NCI-H524 (cell line): ENCODE measurements at regions not wholly inside any gene's neighbourhood (a gene's known extent, or its start where the extent isn't known, plus 50 kb on each side); places are given as distances from the start of the nearest gene placed in this dataset.
"Not testable (repeated sequence)": the region's sequence is repeated elsewhere in the genome, so short reads cannot be mapped to it uniquely, and the experiment has no call there.

Experiments used
- DNase-seq, 2 experiments: peaks; one replicate each; lab custom pipeline; 2025; lab: John Stamatoyannopoulos, UW

DNA sequence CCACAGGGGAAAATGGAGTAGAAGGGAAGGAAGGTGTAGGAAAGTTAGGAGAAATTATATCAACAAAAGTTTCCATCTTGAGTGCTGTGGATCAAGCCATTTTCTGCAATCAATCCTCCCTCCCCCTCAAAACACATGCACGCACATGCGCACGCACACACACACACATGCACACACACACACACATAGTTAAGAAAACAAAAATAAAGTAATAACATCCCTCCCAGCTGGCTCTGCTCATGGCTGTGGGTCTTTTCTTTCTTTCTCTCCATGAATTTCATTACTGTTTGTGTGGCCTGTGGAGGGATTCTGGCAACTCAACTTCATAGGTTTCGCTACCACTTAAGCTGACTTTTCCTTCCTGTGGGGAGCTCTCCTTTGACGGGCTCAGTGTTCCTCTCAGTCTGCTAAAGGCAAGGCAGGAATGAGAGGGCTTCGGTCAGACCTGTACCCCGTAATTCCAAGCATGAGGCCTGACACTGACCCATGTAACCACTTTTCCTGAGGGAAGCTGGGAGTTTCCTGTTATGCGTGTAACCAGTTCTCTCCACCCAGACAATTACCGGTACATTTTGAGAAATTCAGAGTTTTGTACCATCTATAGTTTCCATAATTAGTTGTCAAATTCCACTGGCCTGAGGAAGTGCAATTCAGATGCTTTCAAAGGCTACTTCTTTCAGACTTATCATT is 79.8 kb downstream of the ZNF92 start:
- DNase-seq: no peak

- DNase-seq: no peak
Measured at GRCh38 chr7:65454469-65454868, 80.8 kb downstream of the ZNF92 start.

DNA sequence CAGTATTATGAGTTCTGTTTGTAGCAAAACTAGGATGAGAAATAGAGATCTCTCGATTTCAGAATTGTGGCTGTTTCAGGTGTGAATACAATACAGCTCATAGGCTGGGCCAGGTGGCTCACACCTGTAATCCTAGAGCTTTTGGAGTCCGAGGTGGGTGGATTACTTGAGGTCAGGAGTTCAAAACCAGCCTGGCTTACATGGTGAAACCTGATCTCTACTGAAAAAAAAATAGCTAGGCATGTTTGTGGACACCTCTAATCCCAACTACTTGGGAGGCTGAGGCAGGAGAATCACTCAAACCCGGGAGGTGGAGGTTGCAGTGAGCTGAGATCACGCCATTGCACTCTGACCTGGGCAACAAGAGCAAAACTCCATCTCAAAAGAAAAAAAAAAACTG is 81.4 kb downstream of the ZNF92 start:
- DNase-seq: not testable (repeated sequence)

DNA sequence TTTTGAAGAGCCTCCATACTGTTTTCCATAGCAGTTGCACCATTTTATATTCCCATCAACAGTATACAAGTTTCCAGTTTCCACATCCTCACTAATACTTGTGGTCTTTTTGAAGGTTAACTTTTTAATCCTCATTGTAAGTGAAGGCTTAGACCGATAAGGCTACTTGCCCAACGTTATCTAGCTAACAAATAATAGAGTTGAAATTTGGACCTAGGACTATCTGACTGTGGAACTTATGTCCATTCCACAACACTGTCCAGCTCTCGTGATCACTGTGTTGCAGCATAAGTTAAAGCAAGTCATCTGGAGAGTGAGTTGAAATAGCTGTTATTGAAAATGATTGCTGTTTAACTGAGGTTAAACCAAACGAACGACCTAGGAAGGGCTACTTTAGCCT is 84.0 kb downstream of the ZNF92 start:
- no peak for DNase-seq

DNA sequence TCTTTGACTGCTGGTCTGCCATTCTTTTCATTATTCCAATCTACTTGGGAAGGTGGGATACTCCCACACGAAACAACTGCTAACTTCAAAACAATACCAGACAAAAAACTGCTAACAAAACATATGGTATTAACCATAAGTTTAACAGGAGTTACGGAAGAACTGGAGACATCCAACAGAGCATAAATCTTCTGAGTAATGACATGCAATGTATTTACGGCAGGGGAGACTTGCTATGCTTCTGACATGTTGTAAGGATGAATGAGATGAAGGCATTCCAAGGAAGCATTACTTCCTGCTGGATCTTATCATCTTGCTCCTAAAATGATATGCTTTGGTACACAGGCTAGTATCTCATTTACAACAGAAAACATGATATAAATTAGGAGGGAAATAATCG is 85.8 kb downstream of the ZNF92 start:
- DNase-seq: no peak

DNA sequence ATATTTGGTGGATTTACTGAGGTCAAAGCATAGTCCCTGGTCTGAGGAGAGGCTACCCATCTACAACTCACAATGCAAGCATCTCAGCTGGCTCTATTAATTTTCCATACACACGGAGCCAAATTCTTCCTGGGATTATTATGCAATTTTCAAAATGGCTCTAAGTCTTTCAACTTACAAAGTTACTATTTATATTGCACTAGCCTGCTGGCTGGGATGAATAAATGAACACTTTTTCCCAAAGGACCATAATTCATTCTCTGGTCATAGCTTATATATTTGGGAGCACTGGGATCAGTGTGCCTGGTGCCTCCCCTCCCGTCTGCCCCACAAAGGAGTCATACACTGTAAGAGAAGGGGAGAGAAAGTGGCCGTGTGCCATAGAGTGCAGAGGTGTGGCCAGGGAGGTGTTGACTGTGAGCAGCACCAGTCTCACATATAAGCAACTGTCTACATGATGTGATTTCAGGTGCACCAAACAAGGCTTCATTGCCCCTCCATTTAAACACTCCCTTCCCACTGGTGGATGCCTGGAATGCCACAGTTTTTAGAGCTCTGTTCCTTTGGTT is 88.6 kb downstream of the ZNF92 start:
- no peak for DNase-seq

DNA sequence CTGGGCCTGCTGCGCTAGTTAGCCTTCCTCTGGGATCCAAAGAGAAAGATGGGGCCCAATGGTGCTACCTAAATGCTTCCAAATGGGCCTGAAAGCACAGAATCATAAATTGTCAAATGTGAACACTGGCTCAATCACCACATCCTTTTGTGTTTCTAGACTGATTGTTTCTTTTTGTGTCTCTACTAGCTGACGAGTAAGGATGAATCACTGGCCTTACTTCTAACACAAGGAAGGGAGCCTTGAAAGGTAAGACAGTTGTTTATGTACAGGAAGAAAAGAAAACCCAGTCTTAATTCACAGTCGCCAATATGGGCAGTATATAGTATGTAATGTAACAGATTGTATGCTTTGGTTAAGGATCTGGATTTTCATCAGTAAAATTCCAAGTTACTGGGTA is 89.5 kb downstream of the ZNF92 start:
- DNase-seq: no peak

- not testable (repeated sequence) for DNase-seq
Measured at GRCh38 chr7:65469919-65470558, 96.4 kb downstream of the ZNF92 start.

DNA sequence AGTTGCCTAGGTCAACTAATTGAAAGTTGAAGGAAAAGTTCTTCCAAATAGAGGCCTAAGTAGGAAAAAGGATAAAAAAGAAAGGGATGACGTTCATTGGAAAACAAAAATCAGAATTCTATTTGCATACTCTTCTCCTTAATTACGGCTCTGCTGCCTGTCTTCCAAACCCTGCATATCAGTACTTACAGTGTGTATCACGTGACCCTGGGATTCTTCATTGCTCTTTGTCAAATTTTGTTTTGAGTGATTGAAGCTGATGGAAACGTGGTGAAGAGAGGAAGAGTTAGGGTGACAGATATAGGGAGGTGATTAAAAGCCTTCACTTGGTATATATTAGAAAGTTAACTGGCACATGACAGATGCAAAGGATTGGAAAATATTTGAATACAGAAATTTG is 97.9 kb downstream of the ZNF92 start:
- no peak for DNase-seq

DNA sequence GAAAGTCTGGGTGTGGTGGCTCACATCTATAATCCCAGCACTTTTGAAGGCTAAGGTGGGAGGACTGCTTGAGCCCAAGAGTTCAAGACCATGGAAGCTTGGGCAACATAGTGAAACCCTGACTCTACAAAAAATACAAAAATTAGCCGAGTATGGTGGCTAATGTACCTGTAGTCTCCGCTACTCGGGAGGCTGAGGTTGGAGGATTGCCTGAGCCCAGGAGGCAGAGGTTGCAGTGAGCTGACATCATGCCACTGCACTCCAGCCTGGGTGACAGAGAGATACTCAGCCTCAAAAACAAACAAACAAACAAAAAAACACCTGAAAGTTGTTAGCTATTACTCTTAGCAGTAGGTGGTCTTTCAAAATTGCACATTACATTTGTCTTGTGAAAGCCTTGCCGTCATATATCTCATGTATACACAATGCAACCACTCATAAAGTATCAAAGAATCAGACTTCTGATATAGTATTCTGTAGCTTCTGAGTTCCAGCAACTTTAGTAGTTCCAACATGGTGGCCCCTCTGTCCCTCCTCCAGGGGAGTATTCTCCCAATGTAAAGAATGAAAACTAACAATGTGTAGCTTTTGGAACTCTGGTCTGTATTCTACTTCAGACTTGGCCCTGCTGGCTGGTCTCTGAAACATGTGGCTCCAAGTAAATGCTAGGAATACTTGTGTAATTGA is 101.5 kb downstream of the ZNF92 start:
- no peak for DNase-seq

DNA sequence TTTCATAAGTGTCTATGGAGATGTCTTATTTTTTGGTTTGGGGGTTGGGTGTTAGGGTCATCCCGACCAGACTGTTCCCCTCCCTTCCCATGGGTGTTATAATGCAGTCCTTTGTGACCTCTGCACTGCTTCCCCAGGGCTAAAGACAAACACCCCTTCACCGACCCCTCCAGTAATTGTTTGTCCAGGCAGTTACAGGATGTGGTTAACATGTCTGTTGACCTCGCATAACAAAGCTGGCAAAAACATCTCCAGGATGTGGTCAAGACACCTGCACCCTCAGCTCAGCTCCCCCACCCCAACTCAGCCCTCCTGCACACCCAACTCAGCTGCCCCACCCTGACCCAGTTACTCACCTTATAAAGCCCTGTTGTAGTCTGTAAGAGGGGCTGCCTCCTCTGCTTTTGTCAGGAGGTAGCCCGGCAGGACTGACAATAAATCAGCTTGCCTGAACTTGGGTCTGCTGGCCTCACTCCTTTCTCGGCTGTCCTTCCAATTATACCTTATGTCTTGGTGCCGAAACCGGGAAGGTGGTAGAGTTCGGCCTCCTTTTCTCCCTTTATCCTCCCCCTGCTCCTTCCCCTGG is 102.2 kb downstream of the ZNF92 start:
- no peak for DNase-seq

- peak in 1 of 2 experiments; percentile 41 for DNase-seq
Measured at GRCh38 chr7:65477326-65477725, 103.7 kb downstream of the ZNF92 start.

- no peak for DNase-seq
Measured at GRCh38 chr7:65489260-65489767, 115.7 kb downstream of the ZNF92 start.

- DNase-seq: not testable (repeated sequence)
Measured at GRCh38 chr7:65496697-65497096, 123.0 kb downstream of the ZNF92 start.

DNA sequence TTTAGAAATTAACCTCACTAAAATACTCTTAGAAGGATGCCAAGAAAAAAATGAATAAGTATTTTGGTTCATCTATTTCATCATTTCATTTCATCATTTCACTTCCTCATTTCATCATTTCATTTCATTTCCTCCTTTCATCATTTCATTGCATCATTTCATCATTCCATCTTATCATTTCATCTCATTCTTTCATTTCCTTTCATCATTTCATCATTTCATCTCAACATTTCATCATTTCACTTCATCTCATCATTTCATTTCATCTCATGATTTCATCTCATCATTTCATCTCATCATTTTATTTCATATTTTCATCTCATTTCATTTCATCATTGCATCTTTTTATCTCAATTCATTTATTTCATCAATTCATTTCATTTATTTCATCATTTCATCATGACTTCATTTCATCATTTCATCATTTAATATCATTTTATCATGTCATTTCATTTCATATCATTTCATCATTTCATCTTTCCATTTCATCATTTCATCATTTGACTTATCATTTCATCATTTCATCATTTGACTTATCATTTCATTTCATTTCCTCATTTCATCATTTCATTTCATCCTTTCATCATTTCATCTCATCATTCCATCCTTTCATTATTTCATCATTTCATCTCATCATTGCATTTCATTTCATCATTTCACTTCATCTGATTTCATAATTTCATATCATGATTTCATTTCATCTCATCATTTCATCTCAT is 129.9 kb downstream of the ZNF92 start:
- no peak for DNase-seq

DNA sequence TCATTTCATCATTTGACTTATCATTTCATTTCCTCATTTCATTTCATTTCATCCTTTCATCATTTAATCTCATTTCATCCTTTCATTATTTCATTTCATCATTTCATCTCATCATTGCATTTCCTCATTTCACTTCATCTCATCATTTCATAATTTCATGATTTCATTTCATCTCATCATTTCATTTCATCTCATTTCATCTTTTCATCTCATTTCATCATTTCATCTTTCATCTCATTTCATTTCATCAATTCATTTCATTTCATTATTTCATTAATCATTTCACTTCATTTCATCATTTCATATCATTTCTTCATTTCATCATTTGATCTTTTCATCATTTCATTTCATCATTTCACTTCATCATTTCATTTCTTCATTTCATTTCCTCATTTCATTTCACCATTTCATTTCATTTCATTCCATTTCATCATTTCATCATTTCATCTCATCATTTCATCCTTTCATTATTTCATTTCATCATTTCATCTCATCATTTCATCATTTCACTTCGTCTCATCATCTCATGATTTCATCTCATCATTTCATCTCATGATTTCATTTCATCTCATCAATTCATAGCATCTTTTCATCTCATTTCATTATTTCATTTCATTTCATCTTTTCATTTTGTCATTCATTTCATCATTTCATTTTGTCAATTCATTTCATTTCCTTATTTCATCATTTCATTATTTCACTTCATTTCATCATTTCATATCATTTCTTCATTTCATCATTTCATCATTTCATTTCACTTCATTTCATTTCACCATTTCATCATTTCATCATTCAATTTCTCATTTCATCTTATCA is 131.1 kb downstream of the ZNF92 start:
- DNase-seq: not testable (repeated sequence)

DNA sequence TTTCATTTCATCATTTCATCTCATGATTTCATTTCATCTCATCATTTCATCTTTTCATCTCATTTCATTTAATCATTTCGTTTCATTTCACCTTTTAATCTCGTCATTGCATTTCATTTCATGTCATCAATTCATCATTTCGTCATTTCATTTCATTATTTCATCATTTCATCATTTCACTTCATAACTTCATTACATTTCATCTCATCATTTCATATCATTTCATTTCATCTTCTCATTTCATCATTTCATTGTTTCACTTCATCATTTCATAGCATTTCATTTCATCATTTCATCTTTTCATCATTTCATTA is 131.6 kb downstream of the ZNF92 start:
- not testable (repeated sequence) for DNase-seq

DNA sequence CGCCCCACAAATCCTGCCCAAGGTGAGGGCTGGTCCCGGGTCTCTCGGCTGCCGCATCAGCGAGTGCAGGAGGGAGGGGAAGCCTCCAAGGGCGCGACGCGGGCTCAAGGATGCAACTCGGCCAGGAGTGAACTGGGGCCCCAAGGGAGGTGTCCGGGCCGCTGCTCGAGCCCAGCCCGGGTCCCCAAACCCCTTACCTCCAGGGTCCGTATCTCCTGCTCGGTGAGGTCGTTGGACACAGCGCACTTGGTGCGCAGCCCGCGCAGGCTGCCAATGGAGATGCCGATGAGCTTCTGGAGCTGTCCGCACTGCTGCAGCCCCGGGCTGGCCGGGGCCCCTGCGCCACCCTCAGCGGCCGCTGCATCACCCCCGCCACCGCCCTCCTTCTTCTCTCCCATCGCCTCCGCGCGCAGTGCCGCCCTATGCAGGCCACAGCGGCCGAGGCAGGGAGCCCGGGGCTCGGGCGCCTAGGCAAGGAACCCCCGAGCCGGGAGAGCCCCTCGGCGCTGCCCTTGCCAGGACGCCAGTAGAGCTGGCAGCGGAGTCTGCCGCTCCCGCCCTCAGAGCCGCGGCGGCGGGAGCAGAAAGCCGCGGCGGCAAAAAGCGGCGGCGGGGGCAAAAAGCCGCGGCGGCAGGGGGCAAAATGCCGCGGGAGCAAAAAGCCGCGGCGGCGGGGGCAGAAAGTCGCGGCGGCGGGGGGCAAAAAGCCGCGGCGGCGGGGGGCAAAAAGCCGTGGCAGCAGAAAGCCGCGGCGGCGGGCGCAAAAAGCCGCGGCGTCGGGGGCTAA is 135.1 kb downstream of the ZNF92 start:
- DNase-seq: not testable (repeated sequence)

DNA sequence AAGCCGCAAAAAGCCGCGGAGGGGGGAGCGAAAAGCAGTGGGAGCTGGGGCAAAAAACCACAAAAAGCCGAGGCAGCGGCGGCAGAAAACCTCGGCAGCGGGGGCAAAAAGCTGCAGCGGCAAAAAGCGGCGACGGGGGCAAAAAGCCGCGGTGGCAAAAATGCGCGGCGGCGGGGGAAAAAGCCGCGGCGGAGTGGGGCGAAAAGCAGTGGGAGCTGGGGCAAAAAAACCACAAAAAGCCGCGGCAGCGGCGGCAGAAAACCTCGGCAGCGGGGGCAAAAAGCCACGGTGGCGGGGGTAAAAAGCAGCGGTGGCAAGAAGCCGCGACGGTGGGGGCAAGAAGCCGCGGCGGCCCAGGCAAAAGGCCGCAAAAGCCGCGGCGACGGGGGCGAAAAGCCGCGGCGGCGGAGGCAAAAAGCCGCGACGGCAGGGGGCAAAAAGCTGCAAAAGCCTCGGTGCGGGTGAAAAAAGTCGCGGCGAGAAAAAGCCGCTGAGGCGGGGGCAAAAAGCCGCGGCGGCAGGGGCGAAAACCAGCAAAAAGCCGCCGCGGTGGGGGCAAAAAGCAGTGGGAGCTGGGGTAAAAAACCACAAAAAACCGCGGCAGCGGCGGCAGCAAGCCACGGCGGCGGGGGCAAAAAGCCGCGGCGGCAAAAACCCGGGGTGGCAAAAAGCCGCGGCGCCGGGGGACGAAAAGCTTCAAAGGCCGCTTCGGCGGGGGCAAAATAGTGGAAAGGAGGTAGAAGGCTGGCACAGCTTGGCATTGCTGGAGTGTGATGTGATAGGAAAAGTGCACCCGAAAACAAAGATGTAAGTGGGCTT is 135.9 kb downstream of the ZNF92 start:
- peak in 1 of 2 experiments; percentile 24 for DNase-seq
